ENCODE measurements at regions not wholly inside any gene's neighbourhood (a gene's known extent, or its start where the extent isn't known, plus 50 kb on each side); places are given as distances from the start of the nearest gene placed in this dataset.

DNA sequence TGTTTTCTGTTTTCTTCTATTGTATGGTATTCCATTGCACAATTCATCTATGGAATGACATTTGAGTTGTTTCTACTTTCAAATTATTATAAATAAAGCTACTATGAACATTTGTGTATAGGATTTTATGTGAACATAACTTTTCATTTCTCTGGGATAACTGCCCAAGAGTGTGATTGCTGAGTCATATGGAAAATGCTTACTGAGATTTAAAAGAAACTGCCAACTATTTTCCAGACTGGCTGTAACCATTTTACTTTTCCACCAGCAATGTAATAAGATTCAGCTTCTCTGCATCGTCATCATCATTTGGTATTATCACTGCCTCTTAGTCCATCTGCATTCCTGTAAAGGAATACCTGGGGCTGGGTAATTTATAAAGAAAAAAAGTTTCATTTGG is 779.6 kb upstream of the PRMT6 start:
- Histone ChIP-seq H3K27ac (no peak overlapping the region), H3K4me3 (no peak overlapping the region)
- TF ChIP-seq, protein P1, sequence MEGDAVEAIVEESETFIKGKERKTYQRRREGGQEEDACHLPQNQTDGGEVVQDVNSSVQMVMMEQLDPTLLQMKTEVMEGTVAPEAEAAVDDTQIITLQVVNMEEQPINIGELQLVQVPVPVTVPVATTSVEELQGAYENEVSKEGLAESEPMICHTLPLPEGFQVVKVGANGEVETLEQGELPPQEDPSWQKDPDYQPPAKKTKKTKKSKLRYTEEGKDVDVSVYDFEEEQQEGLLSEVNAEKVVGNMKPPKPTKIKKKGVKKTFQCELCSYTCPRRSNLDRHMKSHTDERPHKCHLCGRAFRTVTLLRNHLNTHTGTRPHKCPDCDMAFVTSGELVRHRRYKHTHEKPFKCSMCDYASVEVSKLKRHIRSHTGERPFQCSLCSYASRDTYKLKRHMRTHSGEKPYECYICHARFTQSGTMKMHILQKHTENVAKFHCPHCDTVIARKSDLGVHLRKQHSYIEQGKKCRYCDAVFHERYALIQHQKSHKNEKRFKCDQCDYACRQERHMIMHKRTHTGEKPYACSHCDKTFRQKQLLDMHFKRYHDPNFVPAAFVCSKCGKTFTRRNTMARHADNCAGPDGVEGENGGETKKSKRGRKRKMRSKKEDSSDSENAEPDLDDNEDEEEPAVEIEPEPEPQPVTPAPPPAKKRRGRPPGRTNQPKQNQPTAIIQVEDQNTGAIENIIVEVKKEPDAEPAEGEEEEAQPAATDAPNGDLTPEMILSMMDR (IDR thresholded peaks at IDR 0.05) = no peak
- DNase-seq (ENCODE audit: low spot score) = no peak

DNA sequence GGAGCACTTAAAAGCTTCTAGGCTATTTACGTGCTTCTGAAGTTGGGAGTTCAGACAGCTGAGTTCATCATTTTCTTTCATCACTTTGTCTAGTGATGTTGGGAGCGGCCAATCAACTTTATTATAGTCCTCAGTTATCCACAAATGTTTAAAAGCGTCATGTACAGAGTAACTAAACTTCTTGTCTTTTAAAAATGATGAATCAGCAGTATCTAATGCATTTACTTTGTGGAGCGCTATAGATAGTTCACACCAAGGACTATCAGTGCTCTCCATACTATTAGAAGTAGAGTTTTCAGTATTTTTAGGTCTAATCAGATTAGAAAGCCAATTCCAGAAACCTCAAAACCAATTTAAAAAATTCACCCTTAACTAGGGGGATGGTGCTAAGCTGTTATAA is 778.7 kb upstream of the PRMT6 start:
- DNase-seq (ENCODE audit: low spot score) = no peak
- Histone ChIP-seq H3K4me3 (no peak overlapping the region), H3K27ac (no peak overlapping the region)
- TF ChIP-seq, protein P1 (IDR thresholded peaks at IDR 0.05) = no peak

DNA sequence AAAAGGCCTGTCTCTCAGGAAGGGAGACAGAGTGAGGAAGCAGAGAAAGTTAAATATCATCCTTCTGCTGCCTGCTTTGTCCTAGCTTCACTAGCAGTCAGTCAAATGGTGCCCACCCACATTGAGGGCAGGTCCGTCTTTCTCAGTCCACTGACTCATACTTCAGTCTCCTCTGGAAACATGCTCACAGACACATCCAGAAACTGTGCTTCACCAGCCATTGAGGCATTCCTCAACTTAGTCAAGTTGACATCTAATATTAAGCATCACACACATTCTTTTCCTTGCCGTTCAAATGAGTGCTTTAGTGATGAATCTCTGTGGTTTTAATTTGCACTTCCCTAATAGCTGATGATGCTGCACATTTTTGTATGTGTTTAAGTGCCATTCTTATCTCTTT is 777.8 kb upstream of the PRMT6 start:
- Histone ChIP-seq H3K27ac (no peak overlapping the region), H3K4me3 (no peak overlapping the region)
- DNase-seq (ENCODE audit: low spot score) = no peak
- TF ChIP-seq, protein P1 (IDR thresholded peaks at IDR 0.05) = no peak

DNA sequence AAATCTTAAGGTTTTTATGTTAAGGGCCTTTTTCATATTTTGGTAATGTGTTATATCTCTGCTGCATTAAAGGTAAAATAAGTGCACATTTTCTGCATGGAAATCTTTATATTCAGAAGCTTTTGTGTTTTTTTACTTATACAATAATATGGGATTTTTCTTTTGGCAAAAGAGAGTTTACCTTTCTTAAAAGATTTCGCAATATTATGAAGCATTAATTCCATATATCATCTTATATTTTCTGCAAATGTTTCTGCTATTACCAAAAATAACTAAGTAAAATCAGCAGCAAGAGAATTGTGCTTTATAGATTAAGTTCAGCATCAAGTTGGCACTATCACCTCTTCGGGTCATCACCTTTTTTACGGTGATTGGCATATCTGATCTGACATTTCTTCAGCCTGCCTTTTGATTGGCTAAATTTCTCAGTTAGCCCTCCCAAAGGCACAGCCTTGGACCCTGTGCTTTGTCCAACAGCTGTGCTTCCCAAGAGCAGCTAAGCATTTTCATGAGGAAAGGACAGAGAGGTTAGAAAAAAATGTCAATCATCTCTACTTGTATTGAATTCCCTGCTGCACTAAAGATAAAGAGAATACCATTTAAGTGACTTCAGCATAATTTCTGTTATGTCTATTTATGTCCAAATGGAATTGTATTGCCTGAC is 767.1 kb upstream of the PRMT6 start:
- no peak overlapping the region for H3K27ac ChIP-seq
- no peak for DNase-seq (ENCODE audit: low spot score)
- H3K4me3 ChIP-seq = no peak overlapping the region
- TF ChIP-seq, protein P1 (IDR thresholded peaks at IDR 0.05) = no peak

DNA sequence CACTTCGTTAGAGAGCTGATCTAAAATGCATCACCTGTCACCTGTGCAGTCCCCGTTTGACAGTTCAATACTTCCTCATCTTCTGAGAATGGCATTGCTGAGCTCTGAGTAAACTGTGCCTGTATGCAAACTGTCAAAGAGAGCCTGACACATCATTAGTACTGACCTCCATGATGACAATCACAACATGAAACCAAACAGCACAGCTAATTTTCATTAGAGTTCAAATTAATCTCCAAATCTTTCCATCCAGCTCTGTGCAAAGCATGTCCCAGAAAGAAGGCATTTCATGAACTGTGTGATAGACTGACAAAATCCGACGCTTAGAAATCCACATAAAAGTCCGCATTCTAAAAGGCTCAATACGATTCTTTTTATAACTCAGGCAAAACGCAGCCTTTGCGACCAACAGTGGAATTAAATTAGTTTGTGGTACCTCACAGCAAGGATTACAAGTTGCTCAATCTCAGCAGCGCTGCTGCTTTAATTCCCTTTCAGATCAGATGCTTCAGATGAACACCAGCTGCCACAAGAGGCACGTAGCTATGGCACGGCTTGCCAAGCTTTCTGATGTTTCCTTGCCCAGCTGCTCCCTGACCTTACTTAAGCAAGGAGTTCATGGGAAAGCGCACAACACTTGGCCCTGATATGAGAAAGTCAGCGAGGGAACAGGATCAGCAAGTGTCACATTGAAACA is 765.5 kb upstream of the PRMT6 start:
- no peak overlapping the region for H3K27ac ChIP-seq
- no peak overlapping the region for H3K4me3 ChIP-seq
- no peak for DNase-seq (ENCODE audit: low spot score)
- TF ChIP-seq, protein P1 (IDR thresholded peaks at IDR 0.05) = no peak

DNA sequence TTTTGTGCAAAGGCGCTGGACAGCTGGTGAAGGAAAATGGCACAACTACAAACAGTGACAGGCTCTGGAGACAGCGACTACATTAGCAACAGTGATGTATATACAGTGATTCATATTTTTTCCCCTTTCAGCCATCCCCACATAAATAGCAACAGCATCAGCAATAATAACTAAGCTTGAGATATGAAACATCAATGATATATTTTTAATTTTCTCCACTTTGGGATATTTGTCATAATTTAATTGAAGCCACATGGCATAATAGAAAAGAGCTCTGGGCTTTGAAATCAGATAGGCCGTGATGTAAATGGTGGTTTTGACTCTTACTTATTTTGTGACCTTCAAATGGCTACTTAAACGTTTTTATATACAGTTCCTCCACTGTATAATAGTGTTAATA is 764.3 kb upstream of the PRMT6 start:
- H3K4me3 ChIP-seq = no peak overlapping the region
- no peak overlapping the region for H3K27ac ChIP-seq
- no peak for DNase-seq (ENCODE audit: low spot score)
- TF ChIP-seq, protein P1 (IDR thresholded peaks at IDR 0.05) = no peak

DNA sequence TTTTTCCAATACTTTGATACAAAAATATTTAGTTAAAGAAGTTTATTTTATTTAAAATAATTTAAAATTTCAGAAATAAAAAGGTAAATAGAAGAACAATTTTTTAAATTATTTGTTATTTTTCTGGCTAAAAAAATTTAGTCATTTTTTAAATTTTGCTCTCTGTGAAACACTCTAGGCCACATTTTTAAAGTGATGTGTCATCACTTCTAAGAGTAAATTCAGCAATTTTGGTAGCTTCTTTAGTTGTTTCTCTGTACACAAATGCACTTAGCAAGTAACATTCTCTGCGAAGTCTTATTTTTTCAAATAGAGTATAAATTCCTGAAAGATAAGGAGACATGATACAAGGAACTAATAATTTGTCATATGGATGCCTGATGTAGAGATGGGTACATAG is 760.0 kb upstream of the PRMT6 start:
- Histone ChIP-seq H3K27ac (no peak overlapping the region), H3K4me3 (no peak overlapping the region)
- TF ChIP-seq, protein P1 (IDR thresholded peaks at IDR 0.05) = no peak
- no peak for DNase-seq (ENCODE audit: low spot score)

All from coronary artery (tissue), 2 donors.